Osteocyte (in vitro differentiated cells): ENCODE measurements at regions not wholly inside any gene's neighbourhood (a gene's known extent, or its start where the extent isn't known, plus 50 kb on each side); places are given as distances from the start of the nearest gene placed in this dataset.
A peak's percentile ranks its signal among the peaks of the same experiment; 100 is the strongest.

Source experiments
- DNase-seq: peaks from one replicate; pipeline ENCODE4 v3.0.0; 2021; ENCODE audit warnings: mixed read lengths; ENCODE audit not compliant: unreplicated experiment; ENCODE audit errors: extremely low spot score
- H3K27ac Mint-ChIP-seq: one replicate; pipeline ENCODE4 v1.8.0; 2021; ENCODE audit warnings: mild to moderate bottlenecking, mixed read lengths; ENCODE audit not compliant: unreplicated experiment
- H3K27me3 Mint-ChIP-seq: one replicate; pipeline ENCODE4 v1.8.0; 2021; ENCODE audit warnings: mixed read lengths; ENCODE audit not compliant: unreplicated experiment
- H3K36me3 Mint-ChIP-seq: one replicate; pipeline ENCODE4 v1.8.0; 2021; ENCODE audit warnings: mixed read lengths; ENCODE audit not compliant: unreplicated experiment
- H3K4me1 Mint-ChIP-seq: one replicate; pipeline ENCODE4 v1.8.0; 2021; ENCODE audit warnings: mixed read lengths; ENCODE audit not compliant: unreplicated experiment
- H3K4me3 Mint-ChIP-seq: one replicate; pipeline ENCODE4 v1.8.0; 2021; ENCODE audit warnings: mild to moderate bottlenecking, moderate library complexity, mixed read lengths; ENCODE audit not compliant: unreplicated experiment
- H3K9me3 Mint-ChIP-seq: one replicate; pipeline ENCODE4 v1.8.0; 2021; ENCODE audit warnings: mixed read lengths; ENCODE audit not compliant: unreplicated experiment
- TF ChIP-seq, protein P1 (sequence below): fragments of 200-600 bp; sonication (generic); IDR thresholded peaks from 2 replicates; pipeline ENCODE4 v1.5.0; 2021; ENCODE audit warnings: antibody characterized with exemption, mild to moderate bottlenecking, moderate library complexity

DNA sequence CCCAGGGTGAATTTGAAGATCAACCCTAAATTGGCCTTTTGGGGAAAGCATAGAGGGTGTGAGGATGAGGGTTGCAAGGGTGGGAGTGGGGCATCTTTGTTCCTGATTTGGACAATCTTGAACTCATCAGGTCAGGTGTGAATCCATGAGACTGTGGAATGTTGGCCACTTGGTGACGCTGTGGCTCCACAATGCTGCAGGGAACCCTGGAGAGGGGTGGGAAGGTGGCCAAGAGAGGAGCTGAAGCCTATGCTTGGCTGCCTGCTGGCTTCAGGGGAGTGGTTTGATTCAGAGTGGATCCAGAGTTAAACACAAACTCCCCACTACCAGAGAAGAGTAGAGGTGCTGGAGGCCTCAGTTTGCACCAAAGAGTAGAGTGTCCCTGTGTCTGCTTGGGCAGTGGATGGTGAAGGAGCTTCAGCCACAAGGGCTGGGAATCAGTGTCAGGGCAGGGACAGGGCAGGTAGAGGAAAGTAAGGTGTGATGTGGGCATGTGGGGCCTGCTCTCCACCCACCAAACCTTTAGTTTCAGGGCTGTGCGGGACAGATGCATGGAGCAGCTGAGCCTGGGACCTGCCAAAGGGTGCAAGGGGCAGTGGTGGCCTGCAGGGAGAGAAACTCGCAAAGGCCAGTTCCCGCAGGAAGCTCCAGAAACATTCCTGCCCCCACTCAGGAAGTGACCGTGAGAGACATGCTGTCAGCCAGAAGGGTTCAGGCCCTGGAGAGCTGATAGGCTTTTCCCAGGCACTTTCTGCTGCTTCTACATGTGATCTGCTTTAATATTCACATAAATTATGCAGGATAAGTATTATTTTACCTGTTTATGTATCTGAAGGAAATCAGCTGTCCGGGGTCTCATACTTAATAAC, 81.0 kb upstream of the PRSS58 start:
- Mint-ChIP-seq H3K4me3 (no peak overlapping the region), H3K4me1 (no peaks in the 10 kb centered on the region), H3K27ac (no peak overlapping the region), H3K27me3 (peaks cover 9% of the 10 kb centered on the region), H3K36me3 (no peaks in the 10 kb centered on the region), H3K9me3 (no peaks in the 10 kb centered on the region)
- DNase-seq: no peak
- TF ChIP-seq, protein P1, sequence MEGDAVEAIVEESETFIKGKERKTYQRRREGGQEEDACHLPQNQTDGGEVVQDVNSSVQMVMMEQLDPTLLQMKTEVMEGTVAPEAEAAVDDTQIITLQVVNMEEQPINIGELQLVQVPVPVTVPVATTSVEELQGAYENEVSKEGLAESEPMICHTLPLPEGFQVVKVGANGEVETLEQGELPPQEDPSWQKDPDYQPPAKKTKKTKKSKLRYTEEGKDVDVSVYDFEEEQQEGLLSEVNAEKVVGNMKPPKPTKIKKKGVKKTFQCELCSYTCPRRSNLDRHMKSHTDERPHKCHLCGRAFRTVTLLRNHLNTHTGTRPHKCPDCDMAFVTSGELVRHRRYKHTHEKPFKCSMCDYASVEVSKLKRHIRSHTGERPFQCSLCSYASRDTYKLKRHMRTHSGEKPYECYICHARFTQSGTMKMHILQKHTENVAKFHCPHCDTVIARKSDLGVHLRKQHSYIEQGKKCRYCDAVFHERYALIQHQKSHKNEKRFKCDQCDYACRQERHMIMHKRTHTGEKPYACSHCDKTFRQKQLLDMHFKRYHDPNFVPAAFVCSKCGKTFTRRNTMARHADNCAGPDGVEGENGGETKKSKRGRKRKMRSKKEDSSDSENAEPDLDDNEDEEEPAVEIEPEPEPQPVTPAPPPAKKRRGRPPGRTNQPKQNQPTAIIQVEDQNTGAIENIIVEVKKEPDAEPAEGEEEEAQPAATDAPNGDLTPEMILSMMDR: peak; percentile 9

DNA sequence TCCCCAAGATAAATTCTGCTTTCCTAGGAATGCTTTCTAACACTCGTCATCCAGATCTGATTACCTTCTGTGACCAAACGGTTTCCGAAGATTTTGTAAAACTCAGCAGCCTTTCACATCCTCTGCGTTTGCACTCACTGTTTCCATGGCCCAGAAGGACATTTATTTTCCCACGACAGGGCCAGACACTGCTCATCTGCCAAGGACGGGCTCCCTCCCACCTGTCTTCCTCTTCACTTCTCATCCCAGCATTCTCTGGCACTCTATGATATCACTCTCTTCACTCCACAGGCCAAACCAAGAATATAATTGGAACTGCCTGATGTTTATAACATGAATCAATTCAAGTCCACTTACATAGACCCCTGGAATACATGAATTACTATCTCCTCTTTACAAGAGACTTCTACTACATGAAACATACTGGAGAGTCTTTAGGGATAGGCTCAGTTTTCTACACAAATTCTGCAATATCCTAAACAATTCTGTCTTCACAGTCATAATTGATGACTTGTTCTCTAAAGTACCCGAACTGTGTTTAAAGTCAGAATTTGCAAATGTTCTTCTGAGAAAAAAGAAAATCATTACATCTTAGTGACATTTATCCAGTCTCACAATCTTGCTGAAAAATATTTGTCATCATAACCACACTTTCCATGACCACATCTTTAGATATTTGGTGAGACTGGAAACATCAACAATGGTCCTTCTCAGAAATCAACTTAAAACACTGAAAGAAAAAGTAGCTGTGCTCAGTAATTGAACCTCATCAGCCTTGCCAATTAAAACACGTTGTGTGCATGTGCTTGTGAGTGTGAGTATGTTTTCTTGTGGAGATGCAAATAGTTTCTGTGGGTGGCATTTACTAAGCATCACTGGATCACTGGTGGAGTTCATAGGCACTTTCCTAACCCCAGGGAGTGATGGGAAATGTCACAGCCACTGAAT, 79.5 kb upstream of the PRSS58 start:
- no peak overlapping the region for H3K27ac Mint-ChIP-seq
- no peaks in the 10 kb centered on the region for H3K4me1 Mint-ChIP-seq
- H3K4me3 Mint-ChIP-seq: no peak overlapping the region
- H3K9me3 Mint-ChIP-seq: no peaks in the 10 kb centered on the region
- H3K27me3 Mint-ChIP-seq: peaks cover 9% of the 10 kb centered on the region
- H3K36me3 Mint-ChIP-seq: no peaks in the 10 kb centered on the region
- TF ChIP-seq, protein P1: no peak
- no peak for DNase-seq

DNA sequence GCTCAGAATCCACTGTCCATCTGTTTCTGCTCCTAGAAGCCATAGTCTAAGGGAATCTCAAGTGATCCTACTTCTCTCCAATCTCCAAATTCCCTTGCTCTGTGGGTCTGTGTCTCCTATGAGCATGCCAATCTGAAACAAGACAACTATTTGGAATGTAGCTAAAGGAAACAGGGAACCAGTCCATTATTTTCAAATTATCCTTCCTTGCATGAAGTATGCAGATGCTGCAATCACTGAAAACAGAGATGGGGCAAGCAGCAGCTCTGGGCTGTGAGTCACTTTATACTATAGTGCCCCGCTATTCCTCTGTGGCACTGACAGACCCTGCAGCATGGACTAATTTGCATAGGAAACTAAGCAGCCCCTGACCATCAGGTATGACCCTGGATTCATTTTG, 76.9 kb upstream of the PRSS58 start:
- Mint-ChIP-seq H3K27me3 (peaks cover 6% of the 10 kb centered on the region), H3K9me3 (no peaks in the 10 kb centered on the region), H3K36me3 (no peaks in the 10 kb centered on the region), H3K27ac (no peak overlapping the region), H3K4me1 (no peaks in the 10 kb centered on the region), H3K4me3 (no peak overlapping the region)
- DNase-seq: no peak
- TF ChIP-seq, protein P1: no peak

DNA sequence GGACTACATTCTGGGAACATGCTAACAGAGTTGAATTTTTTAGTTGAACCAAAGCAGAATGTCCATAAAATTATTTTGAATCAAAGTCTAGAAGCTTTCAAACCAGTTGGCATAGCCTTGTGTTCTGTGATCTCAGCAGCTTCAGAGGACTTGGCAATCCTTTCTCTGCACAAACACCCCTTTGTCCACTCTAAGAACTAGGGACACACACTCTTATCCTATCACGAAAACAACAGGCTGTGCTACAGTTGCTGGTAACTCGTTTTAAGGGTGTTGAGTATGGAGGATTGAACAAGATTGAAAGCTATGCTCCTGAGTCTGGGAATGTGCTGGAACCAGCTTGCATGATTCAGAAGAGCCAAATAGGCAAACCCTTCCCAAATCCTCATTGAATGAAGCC, 76.4 kb upstream of the PRSS58 start:
- no peak for DNase-seq
- Mint-ChIP-seq H3K4me1 (no peaks in the 10 kb centered on the region), H3K36me3 (no peaks in the 10 kb centered on the region), H3K4me3 (no peak overlapping the region), H3K27ac (no peak overlapping the region), H3K27me3 (peaks cover 6% of the 10 kb centered on the region), H3K9me3 (no peaks in the 10 kb centered on the region)
- TF ChIP-seq, protein P1: no peak

DNA sequence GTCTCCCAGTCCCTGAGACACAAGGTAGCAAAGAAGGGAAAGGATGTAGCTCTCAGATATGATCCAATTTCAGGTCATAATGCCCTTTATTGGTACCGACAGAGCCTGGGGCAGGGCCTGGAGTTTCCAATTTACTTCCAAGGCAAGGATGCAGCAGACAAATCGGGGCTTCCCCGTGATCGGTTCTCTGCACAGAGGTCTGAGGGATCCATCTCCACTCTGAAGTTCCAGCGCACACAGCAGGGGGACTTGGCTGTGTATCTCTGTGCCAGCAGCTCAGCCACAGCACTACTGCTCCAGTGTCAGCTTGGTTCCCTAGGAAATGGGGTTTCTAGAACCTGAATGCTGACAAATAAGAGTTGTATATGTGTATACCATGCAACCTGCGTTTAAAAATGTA, 74.6 kb upstream of the PRSS58 start:
- Mint-ChIP-seq H3K27ac (no peak overlapping the region), H3K27me3 (peaks cover 6% of the 10 kb centered on the region)
- TF ChIP-seq, protein P1: no peak

More for the DNA sequence above, 74.6 kb upstream of the PRSS58 start:
- H3K9me3 Mint-ChIP-seq: no peaks in the 10 kb centered on the region
- H3K4me3 Mint-ChIP-seq: no peak overlapping the region
- DNase-seq: no peak
- no peaks in the 10 kb centered on the region for H3K36me3 Mint-ChIP-seq
- H3K4me1 Mint-ChIP-seq: no peaks in the 10 kb centered on the region
